Duodenal mucosa (tissue), 2 donors: ENCODE measurements at regions not wholly inside any gene's neighbourhood (a gene's known extent, or its start where the extent isn't known, plus 50 kb on each side); places are given as distances from the start of the nearest gene placed in this dataset.

Experiments used
- H3K27ac ChIP-seq: one replicate; pipeline ENCODE4 v1.7.0; 2013; ENCODE audit warnings: low read depth, low read length
- H3K27me3 ChIP-seq, 2 donors: one replicate each; pipeline ENCODE4 v1.7.0; 2013; ENCODE audit warnings: low read length in 2 of 2, control low read depth in 1 of 2; ENCODE audit not compliant: insufficient read depth in 2 of 2, control insufficient read depth in 1 of 2
- H3K36me3 ChIP-seq, 2 donors: one replicate each; pipeline ENCODE4 v1.7.0; 2013; ENCODE audit warnings: low read length in 2 of 2, control low read depth in 1 of 2; ENCODE audit not compliant: insufficient read depth in 2 of 2, control insufficient read depth in 1 of 2
- H3K4me1 ChIP-seq, 2 donors: one replicate each; pipeline ENCODE4 v1.7.0; 2013; ENCODE audit warnings: low read length in 2 of 2, control low read depth in 1 of 2; ENCODE audit not compliant: insufficient read depth in 2 of 2, control insufficient read depth in 1 of 2
- H3K4me3 ChIP-seq, 2 donors: one replicate each; pipeline ENCODE4 v1.7.0; 2013; ENCODE audit warnings: low read length in 2 of 2, low read depth in 1 of 2
- H3K9ac ChIP-seq, 2 donors: one replicate each; pipeline ENCODE4 v1.7.0; 2013; ENCODE audit warnings: low read length in 2 of 2, low read depth in 1 of 2
- H3K9me3 ChIP-seq, 2 donors: one replicate each; pipeline ENCODE4 v1.7.0; 2013; ENCODE audit warnings: low read length in 2 of 2, control low read depth in 1 of 2; ENCODE audit not compliant: control insufficient read depth in 1 of 2

DNA sequence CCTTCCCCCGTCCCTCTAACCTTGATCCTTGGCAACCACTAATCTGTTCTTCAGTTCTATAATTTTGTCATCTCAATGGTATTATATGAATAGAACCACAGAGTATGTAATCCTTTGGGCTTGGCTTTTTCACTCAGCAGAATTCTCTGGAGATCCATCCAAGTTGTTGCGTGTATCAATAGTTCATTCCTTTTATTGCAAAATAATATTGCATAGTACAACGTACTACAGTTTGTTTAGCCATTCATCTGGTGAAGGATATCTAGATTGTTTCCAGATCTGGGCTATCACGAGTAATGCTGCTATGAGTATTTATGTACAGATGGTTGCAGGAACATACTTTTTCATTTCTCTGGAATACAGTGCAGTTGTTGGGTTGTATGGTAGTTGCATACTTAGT is 76.2 kb downstream of the PLXNA1 start:
- Histone ChIP-seq H3K27ac (no peak overlapping the region), H3K27me3 (no peaks in the 10 kb centered on the region), H3K36me3 (no peaks in the 10 kb centered on the region), H3K4me1 (no peaks in the 10 kb centered on the region), H3K4me3 (no peak overlapping the region), H3K9ac (no peak overlapping the region), H3K9me3 (peaks cover 0 to 4% of the 10 kb centered on the region in 2 donors)

GRCh38 chr3:127061641-127062040 is 78.7 kb downstream of the PLXNA1 start:
- H3K27ac ChIP-seq: no peak overlapping the region
- no peak overlapping the region for H3K9ac ChIP-seq
- peaks cover 0 to 3% of the 10 kb centered on the region in 2 donors for H3K9me3 ChIP-seq

GRCh38 chr3:127062926-127063325 is 80.0 kb downstream of the PLXNA1 start:
- no peaks in the 10 kb centered on the region for H3K4me1 ChIP-seq
- H3K27ac ChIP-seq: no peak overlapping the region
- H3K36me3 ChIP-seq: no peaks in the 10 kb centered on the region
- H3K4me3 ChIP-seq: no peak overlapping the region
- no peaks in the 10 kb centered on the region for H3K27me3 ChIP-seq
- no peak overlapping the region for H3K9ac ChIP-seq
- H3K9me3 ChIP-seq: no peaks in the 10 kb centered on the region

More at GRCh38 chr3:127061641-127062040, 78.7 kb downstream of the PLXNA1 start:
- Histone ChIP-seq H3K27me3 (no peaks in the 10 kb centered on the region), H3K36me3 (no peaks in the 10 kb centered on the region), H3K4me3 (no peak overlapping the region), H3K4me1 (no peaks in the 10 kb centered on the region)

DNA sequence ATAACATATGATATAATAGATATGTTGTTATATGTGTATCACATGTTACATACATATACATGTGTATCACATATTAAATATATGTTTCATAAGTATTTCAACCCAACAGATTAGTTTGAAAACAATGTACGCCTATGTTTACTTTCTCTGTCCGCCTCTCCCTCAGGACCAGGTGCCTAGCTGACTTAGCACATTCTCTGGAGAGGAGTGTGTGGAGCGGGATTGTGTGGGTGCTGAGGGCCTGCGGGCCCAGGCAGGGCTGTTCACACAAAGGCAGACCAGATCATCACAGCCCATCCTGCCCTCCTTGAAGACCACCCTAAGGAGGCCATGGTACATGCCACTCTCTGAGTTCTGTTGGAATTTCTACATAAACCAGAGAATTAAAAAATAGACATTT is 81.0 kb downstream of the PLXNA1 start:
- no peak overlapping the region for H3K27ac ChIP-seq
- H3K9me3 ChIP-seq: no peaks in the 10 kb centered on the region

DNA sequence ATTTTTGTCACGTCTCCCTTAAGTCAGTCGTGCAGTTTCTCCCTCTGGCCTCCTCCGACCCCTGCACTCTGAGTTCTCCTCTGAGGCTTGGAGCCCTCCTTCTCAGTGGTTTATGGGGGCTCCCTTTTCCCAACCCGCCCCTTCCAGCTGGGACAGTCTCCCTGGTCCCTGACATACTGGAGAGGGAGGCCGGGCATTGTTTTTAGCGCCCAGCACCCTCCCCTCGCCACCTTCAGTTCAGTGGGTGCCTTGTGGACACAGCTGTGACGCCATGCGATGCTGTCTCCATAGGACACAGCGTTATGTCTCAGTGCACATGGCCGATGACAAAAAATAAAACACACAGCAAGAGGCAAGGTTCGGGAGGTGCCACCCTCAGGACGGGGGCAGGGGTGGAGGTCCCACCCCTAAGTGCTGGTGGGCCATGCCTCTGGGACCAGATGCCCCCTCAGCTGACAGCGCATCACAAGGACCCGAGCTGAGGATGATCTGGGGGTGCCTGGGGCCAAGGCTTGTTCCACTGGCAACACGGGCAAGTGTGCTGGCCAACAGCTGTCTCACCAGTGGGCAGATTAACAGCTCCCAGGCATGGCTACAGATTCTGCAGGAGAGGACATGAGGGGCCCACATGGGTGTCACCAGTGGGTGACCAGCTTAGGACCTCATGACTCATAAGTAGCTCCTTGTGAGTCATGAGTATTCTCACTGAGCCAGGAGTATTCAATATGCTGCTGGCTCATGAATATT is 81.6 kb downstream of the PLXNA1 start:
- H3K4me1 ChIP-seq: no peaks in the 10 kb centered on the region
- H3K9ac ChIP-seq: no peak overlapping the region
- no peak overlapping the region for H3K27ac ChIP-seq
- no peaks in the 10 kb centered on the region for H3K9me3 ChIP-seq
- no peaks in the 10 kb centered on the region for H3K36me3 ChIP-seq
- no peak overlapping the region for H3K4me3 ChIP-seq
- no peaks in the 10 kb centered on the region for H3K27me3 ChIP-seq

More for the DNA sequence above, 81.0 kb downstream of the PLXNA1 start:
- Histone ChIP-seq H3K9ac (no peak overlapping the region), H3K27me3 (no peaks in the 10 kb centered on the region), H3K4me1 (no peaks in the 10 kb centered on the region), H3K4me3 (no peak overlapping the region), H3K36me3 (no peaks in the 10 kb centered on the region)

- H3K27me3 ChIP-seq: no peaks in the 10 kb centered on the region
- no peaks in the 10 kb centered on the region for H3K9me3 ChIP-seq
- no peaks in the 10 kb centered on the region for H3K36me3 ChIP-seq
- H3K4me3 ChIP-seq: no peak overlapping the region
- no peaks in the 10 kb centered on the region for H3K4me1 ChIP-seq
- H3K9ac ChIP-seq: no peak overlapping the region
- H3K27ac ChIP-seq: no peak overlapping the region
Observed at GRCh38 chr3:127065138-127065427, 82.2 kb downstream of the PLXNA1 start.

DNA sequence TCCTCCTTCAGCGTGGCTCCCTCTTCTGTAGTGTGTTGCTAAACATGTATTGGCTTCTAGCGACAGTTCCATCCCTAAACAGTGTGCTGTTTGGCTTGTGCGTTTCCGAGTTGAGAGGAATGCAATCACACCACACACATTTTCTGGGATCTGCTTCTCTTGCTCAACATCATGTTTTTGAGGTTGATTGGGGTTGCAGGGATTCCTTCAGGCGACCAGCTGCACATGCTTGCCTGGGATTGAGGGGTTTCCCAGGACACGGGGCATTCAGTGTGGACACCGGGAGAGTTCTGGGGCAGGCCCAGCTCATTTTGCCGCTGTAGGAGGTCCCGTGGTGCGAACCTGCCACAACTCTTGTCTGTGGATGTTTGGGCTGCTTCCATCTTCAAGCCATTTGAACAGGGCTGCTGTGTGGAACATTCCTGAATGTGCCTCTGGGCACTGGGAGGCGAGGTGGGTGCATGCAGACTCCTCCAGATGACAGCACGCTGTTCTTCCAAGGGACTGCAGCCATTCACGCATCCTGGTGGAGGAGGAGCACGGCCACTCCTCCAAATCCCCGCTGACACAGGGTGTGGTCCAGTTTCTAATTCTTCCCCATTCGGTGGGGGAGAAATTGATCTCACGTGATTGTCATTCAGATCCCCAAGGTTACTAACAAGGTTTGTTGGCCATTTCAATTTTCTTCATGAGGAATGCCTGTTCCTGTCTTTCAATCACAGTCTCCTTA is 82.8 kb downstream of the PLXNA1 start:
- no peak overlapping the region for H3K4me3 ChIP-seq
- H3K9ac ChIP-seq: no peak overlapping the region
- H3K36me3 ChIP-seq: no peaks in the 10 kb centered on the region
- no peaks in the 10 kb centered on the region for H3K9me3 ChIP-seq
- H3K4me1 ChIP-seq: no peaks in the 10 kb centered on the region
- no peak overlapping the region for H3K27ac ChIP-seq
- peaks cover 0 to 2% of the 10 kb centered on the region in 2 donors for H3K27me3 ChIP-seq

DNA sequence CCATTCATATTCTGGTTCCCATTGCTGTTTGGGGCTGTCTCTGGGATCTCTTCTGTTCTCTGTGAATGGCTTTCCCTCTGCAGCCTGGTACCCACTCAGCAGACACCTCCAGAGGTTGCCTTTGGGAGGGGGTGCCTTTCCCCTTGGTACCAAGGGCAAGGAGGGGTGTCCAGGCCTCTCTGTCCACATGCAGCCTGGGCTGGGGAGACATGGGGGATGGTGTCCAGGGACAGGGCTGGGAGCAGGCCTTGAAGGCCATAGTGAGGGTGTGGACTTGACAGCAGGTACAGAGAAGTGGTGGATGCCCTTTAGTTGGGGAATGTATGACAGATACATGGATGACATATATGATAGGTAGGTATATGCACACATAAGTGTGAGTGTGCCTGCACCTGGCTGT is 83.7 kb downstream of the PLXNA1 start:
- Histone ChIP-seq H3K9ac (no peak overlapping the region), H3K27me3 (peaks cover 0 to 7% of the 10 kb centered on the region in 2 donors), H3K27ac (no peak overlapping the region), H3K36me3 (no peaks in the 10 kb centered on the region), H3K4me1 (no peaks in the 10 kb centered on the region), H3K4me3 (no peak overlapping the region), H3K9me3 (no peaks in the 10 kb centered on the region)

- Histone ChIP-seq H3K4me3 (no peak overlapping the region), H3K36me3 (no peaks in the 10 kb centered on the region), H3K9ac (no peak overlapping the region), H3K9me3 (no peaks in the 10 kb centered on the region), H3K4me1 (no peaks in the 10 kb centered on the region), H3K27ac (no peak overlapping the region), H3K27me3 (peaks cover 0 to 7% of the 10 kb centered on the region in 2 donors)
Observed at GRCh38 chr3:127067116-127067910, 84.4 kb downstream of the PLXNA1 start.
